ENCODE measurements at regions not wholly inside any gene's neighbourhood (a gene's known extent, or its start where the extent isn't known, plus 50 kb on each side); places are given as distances from the start of the nearest gene placed in this dataset.

DNA sequence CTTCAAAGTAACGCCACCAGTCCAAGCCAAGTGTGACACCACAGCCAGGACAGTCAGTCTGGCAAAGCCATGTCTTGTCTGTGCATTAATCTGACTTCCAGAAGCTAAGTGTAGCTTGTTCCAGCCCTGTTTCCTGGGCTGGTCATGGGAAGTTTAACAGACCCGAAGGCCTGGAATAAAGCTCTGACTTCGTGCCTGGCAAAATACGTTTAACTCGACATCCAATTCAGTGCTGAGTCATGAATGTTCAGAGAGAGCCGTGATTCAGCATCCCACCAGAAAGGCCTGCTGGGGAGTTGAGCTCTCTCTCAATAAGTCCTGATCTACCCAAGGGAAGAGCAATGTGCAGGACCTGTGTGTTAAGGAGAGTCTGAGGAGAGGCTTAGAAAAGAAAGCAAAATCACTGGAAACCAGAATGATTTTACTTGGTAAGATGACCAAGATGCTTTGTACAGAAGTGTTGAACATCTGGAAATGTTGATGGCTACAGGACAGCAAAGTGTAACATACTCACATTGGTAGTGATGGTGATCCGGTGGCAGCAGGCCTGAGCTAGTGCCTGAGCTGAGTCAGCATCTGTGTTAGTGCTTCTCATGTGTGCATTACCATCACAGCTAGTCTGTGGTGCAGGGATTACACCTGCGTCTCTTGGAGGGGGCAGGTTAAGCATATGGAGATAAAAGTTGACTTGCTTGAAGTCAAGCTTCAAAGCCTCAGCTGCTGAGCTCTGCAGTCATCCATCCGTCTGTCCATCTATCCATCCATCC lies 743.7 kb upstream of the HS6ST1 start:
- TF ChIP-seq CTCF (IDR thresholded peaks at IDR 0.05; ENCODE audit: poor library complexity) (no peak), EZH2 (IDR thresholded peaks at IDR 0.05; ENCODE audit: borderline replicate concordance) (no peak), EZH2phosphoT487 (IDR thresholded peaks at IDR 0.05; ENCODE audit: low read depth, severe bottlenecking, unreplicated experiment) (no peak)
